HUES64 (cell line): ENCODE measurements at regions not wholly inside any gene's neighbourhood (a gene's known extent, or its start where the extent isn't known, plus 50 kb on each side); places are given as distances from the start of the nearest gene placed in this dataset.

Experiments
- H3K27ac ChIP-seq: 2 replicates; pipeline ENCODE4 v1.7.0; 2013; ENCODE audit warnings: low read depth, low read length, inconsistent platforms
- H3K27me3 ChIP-seq: 2 replicates; pipeline ENCODE4 v1.6.1; 2013; ENCODE audit warnings: mild to moderate bottlenecking, low read length; ENCODE audit not compliant: insufficient read depth
- H3K36me3 ChIP-seq: 2 replicates; pipeline ENCODE4 v1.6.1; 2013; ENCODE audit warnings: mild to moderate bottlenecking, low read length; ENCODE audit not compliant: insufficient read depth
- H3K4me1 ChIP-seq: 2 replicates; pipeline ENCODE4 v1.6.1; 2013; ENCODE audit warnings: mild to moderate bottlenecking, low read length, moderate library complexity; ENCODE audit not compliant: insufficient read depth
- H3K4me3 ChIP-seq: 2 replicates; pipeline ENCODE4 v1.5.1; 2013; ENCODE audit warnings: mild to moderate bottlenecking, low read length, moderate library complexity
- H3K9ac ChIP-seq: 2 replicates; pipeline ENCODE4 v1.6.1; 2013; ENCODE audit warnings: mild to moderate bottlenecking, low read depth, low read length
- H3K9me3 ChIP-seq: 2 replicates; pipeline ENCODE4 v1.6.1; 2013; ENCODE audit warnings: low read depth, low read length; ENCODE audit not compliant: insufficient read depth
- WGBS: fragments of 150-250, 120-280 bp; methylation state at CpG from one replicate; pipeline ENCODE4 v1.1.7; 2013; ENCODE audit warnings: missing lambda C conversion rate; 5-methylcytosine and 5-hydroxymethylcytosine counted together

- Histone ChIP-seq H3K36me3 (no peaks in the 10 kb centered on the region), H3K4me1 (peaks cover 19% of the 10 kb centered on the region), H3K27ac (no peak overlapping the region), H3K4me3 (no peak overlapping the region), H3K27me3 (no peaks in the 10 kb centered on the region), H3K9me3 (no peaks in the 10 kb centered on the region), H3K9ac (no peak overlapping the region)
- WGBS: 89% methylated on average over 3 of the region's 3 CpGs
Observed at GRCh38 chr10:10365676-10366075, 652.0 kb upstream of the CELF2 start.

- Histone ChIP-seq H3K27me3 (no peaks in the 10 kb centered on the region), H3K4me1 (peaks cover 7% of the 10 kb centered on the region), H3K4me3 (no peak overlapping the region), H3K9me3 (no peaks in the 10 kb centered on the region), H3K27ac (no peak overlapping the region), H3K9ac (no peak overlapping the region), H3K36me3 (no peaks in the 10 kb centered on the region)
- WGBS: 94% methylated on average over 1 of the region's 1 CpG
Observed at GRCh38 chr10:10366836-10367235, 650.8 kb upstream of the CELF2 start.

GRCh38 chr10:10367264-10367663 lies 650.4 kb upstream of the CELF2 start:
- no peak overlapping the region for H3K9ac ChIP-seq
- no peaks in the 10 kb centered on the region for H3K27me3 ChIP-seq
- H3K4me3 ChIP-seq: no peak overlapping the region
- H3K9me3 ChIP-seq: no peaks in the 10 kb centered on the region
- no peak overlapping the region for H3K27ac ChIP-seq
- H3K36me3 ChIP-seq: no peaks in the 10 kb centered on the region
- WGBS: 84% methylated on average over 6 of the region's 6 CpGs
- 0 out of 2 replicates have a peak, but pooled peaks cover 4% of the 10 kb centered on the region for H3K4me1 ChIP-seq

- Histone ChIP-seq H3K4me1 (0 out of 2 replicates have a peak, but pooled peaks cover 4% of the 10 kb centered on the region), H3K27me3 (no peaks in the 10 kb centered on the region), H3K9ac (no peak overlapping the region), H3K9me3 (no peaks in the 10 kb centered on the region), H3K4me3 (no peak overlapping the region), H3K27ac (no peak overlapping the region), H3K36me3 (no peaks in the 10 kb centered on the region)
- WGBS: 94% methylated on average over 7 of the region's 7 CpGs
Observed at GRCh38 chr10:10368951-10369576, 648.6 kb upstream of the CELF2 start.

DNA sequence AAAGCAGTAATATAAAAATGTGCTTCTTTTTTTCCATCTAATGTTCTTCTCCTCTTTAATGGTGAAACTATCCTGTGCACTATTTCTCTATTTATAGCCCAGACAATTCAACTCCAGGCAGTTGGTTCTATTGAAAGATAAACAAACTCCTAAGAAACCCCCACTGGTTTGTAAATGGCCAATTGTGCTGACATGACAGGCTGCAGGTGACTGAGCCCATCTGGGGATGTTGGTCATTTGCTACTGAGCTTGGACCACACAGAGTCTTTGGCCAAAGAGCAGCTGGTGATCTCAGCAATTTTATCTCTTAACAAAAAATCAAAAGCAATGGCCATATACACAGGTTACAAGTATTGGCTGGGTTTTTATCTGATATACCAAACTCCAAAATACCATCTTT lies 631.8 kb upstream of the CELF2 start:
- no peaks in the 10 kb centered on the region for H3K27me3 ChIP-seq
- no peaks in the 10 kb centered on the region for H3K9me3 ChIP-seq
- H3K36me3 ChIP-seq: no peaks in the 10 kb centered on the region
- H3K27ac ChIP-seq: no peak overlapping the region
- H3K4me1 ChIP-seq: peaks cover 8% of the 10 kb centered on the region
- no peak overlapping the region for H3K4me3 ChIP-seq
- no peak overlapping the region for H3K9ac ChIP-seq

DNA sequence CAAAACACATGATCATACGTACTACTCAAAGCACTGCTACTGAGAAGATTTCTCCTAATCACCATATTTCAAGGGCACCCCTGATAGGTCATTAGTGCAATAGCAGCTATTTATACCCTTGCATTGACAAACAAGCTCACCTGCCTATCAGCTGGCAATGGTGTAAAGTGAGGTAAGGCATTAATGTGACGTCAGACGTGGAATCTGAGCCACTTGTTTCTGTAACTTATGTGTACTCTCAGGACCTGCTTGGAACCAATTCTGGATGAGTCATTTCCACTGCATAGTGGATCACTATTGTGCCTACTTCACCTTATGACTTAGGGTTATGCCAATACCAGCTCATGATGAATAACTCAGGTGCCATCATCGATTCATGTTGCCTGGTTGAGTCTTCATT lies 628.5 kb upstream of the CELF2 start:
- peaks cover 8% of the 10 kb centered on the region for H3K4me1 ChIP-seq
- no peaks in the 10 kb centered on the region for H3K27me3 ChIP-seq
- no peaks in the 10 kb centered on the region for H3K36me3 ChIP-seq
- H3K9ac ChIP-seq: no peak overlapping the region
- 94% methylated on average over 4 of the region's 4 CpGs for whole genome bisulfite sequencing
- H3K27ac ChIP-seq: no peak overlapping the region
- H3K9me3 ChIP-seq: no peaks in the 10 kb centered on the region
- H3K4me3 ChIP-seq: no peak overlapping the region

DNA sequence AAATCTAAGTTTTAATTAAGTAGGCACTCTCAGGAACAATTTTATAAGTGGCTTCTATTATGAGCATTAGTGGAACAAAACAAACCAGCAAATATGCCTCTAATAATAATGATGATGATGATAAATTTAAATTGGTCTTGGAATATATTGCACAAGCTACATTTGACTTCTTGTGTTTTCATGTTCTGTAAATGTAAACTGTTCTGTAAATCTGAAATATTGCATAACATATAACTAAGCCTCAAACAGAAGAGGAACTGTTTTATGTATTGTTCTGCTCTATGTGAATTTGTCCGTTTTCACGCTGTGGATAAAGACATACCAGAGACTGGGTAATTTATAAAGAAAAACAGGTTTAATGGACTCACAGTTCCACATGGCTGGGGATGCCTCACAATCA lies 625.2 kb upstream of the CELF2 start:
- Histone ChIP-seq H3K9ac (no peak overlapping the region), H3K27me3 (no peaks in the 10 kb centered on the region), H3K36me3 (no peaks in the 10 kb centered on the region), H3K4me1 (no peaks in the 10 kb centered on the region), H3K4me3 (no peak overlapping the region), H3K9me3 (no peaks in the 10 kb centered on the region), H3K27ac (no peak overlapping the region)
- WGBS: 100% methylated on average over 2 of the region's 2 CpGs

GRCh38 chr10:10394933-10395658 lies 622.6 kb upstream of the CELF2 start:
- no peaks in the 10 kb centered on the region for H3K4me1 ChIP-seq
- H3K9ac ChIP-seq: no peak overlapping the region
- 100% methylated on average over 4 of the region's 4 CpGs for WGBS
- H3K36me3 ChIP-seq: no peaks in the 10 kb centered on the region
- H3K4me3 ChIP-seq: no peak overlapping the region
- no peaks in the 10 kb centered on the region for H3K27me3 ChIP-seq
- H3K9me3 ChIP-seq: no peaks in the 10 kb centered on the region
- H3K27ac ChIP-seq: no peak overlapping the region

DNA sequence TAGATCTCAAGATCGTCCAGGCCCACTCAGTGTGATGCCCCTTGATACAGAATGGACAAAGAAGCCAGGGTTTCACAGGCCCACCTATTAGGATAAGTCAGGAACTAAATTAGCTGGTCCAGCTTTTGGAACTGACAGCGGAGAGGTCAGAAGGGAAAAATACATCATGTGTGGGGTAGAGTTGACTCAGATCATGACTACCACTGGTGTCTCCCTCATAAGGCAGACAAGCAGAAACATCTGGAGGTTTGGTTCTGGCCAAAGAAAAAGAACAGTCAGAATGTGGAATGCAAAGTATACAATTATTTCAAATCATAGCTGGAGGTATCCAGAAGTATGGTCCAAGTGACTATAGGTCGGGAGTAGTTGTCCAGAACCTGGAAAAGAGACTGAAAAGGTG lies 621.1 kb upstream of the CELF2 start:
- no peak overlapping the region for H3K27ac ChIP-seq
- H3K9me3 ChIP-seq: no peaks in the 10 kb centered on the region
- 95% methylated on average over 3 of the region's 3 CpGs for WGBS
- no peak overlapping the region for H3K9ac ChIP-seq
- no peaks in the 10 kb centered on the region for H3K27me3 ChIP-seq
- no peaks in the 10 kb centered on the region for H3K4me1 ChIP-seq
- H3K36me3 ChIP-seq: no peaks in the 10 kb centered on the region
- H3K4me3 ChIP-seq: no peak overlapping the region

GRCh38 chr10:10397906-10398305 lies 619.8 kb upstream of the CELF2 start:
- no peak overlapping the region for H3K9ac ChIP-seq
- H3K36me3 ChIP-seq: no peaks in the 10 kb centered on the region
- no peaks in the 10 kb centered on the region for H3K4me1 ChIP-seq
- H3K27ac ChIP-seq: no peak overlapping the region
- no peaks in the 10 kb centered on the region for H3K9me3 ChIP-seq
- H3K4me3 ChIP-seq: no peak overlapping the region
- no peaks in the 10 kb centered on the region for H3K27me3 ChIP-seq

DNA sequence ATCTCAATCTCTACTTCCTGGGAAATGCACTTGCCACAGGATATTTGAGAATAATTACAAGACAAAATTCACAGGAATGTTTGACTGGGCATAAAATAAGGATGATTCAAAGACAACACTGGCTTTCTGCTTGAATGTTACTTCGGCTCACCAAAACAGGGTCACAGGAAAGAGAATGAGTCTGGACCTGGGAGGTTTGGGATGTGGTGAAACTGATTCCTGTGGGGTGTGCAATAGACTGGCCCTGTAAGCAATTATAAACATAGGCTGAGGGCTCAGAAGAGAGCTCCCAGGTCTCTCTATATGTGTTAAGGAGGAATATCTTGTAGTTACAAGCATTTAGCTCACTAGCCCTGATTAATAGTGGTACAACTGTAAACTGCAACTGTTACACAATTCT lies 613.9 kb upstream of the CELF2 start:
- Histone ChIP-seq H3K9ac (no peak overlapping the region), H3K4me3 (no peak overlapping the region), H3K27me3 (no peaks in the 10 kb centered on the region), H3K36me3 (no peaks in the 10 kb centered on the region), H3K9me3 (no peaks in the 10 kb centered on the region), H3K4me1 (no peaks in the 10 kb centered on the region), H3K27ac (no peak overlapping the region)
- 96% methylated on average over 1 of the region's 1 CpG for WGBS

- no peak overlapping the region for H3K27ac ChIP-seq
- H3K9ac ChIP-seq: no peak overlapping the region
- H3K4me1 ChIP-seq: peaks cover 12% of the 10 kb centered on the region
- H3K36me3 ChIP-seq: no peaks in the 10 kb centered on the region
- H3K9me3 ChIP-seq: no peaks in the 10 kb centered on the region
- no peak overlapping the region for H3K4me3 ChIP-seq
- 91% methylated on average over 3 of the region's 3 CpGs for WGBS
- H3K27me3 ChIP-seq: no peaks in the 10 kb centered on the region
Observed at GRCh38 chr10:10417671-10418070, 600.0 kb upstream of the CELF2 start.
